SK-N-SH (cell line): ENCODE measurements at regions not wholly inside any gene's neighbourhood (a gene's known extent, or its start where the extent isn't known, plus 50 kb on each side); places are given as distances from the start of the nearest gene placed in this dataset.

ENCODE experiments used
- CTCF ChIA-PET: fragments of 300-600, 350-600 bp; formaldehyde crosslinking; extraction: SDS; loops from one replicate; lab custom pipeline; 2021; lab: Yijun Ruan, JAX
- POLR2A ChIA-PET: fragments of 350-600 bp; sonication (Branson Sonifier 250); formaldehyde crosslinking; extraction: SDS; loops from one replicate; lab custom pipeline; 2020; ENCODE audit warnings: antibody characterized with exemption, inconsistent platforms; lab: Yijun Ruan, JAX
- DNase-seq: peaks from one replicate; pipeline ENCODE4 v3.0.0; 2012
- H2AFZ ChIP-seq: fragments of 200-600 bp; sonication (generic); 2 replicates; pipeline ENCODE4 v1.8.1; 2016; ENCODE audit warnings: antibody characterized with exemption, mild to moderate bottlenecking, low read depth
- H3F3A ChIP-seq: fragments of 200-600 bp; sonication (generic); replicated peaks from 2 replicates; pipeline ENCODE3; 2016; ENCODE audit warnings: antibody characterized with exemption, mild to moderate bottlenecking; ENCODE audit not compliant: insufficient read depth
- H3K27ac ChIP-seq, 2 experiments: fragments of 200-500 bp in 1 of 2; fragments of 200-600 bp in 1 of 2; sonication (Bioruptor generic) in 1 of 2; sonication (generic), shearing (Covaris generic) in 1 of 2; 2 replicates each; pipeline versions ENCODE4 v1.5.1 to v1.6.1; 2014 to 2016; ENCODE audit warnings: low read depth in 2 of 2, inconsistent platforms in 1 of 2, low read length in 1 of 2, mild to moderate bottlenecking in 1 of 2, mixed read lengths in 1 of 2
- H3K27me3 ChIP-seq: fragments of 200-600 bp; sonication (generic), shearing (Covaris generic); 2 replicates; pipeline ENCODE4 v1.6.1; 2016; ENCODE audit warnings: mixed run types; ENCODE audit not compliant: insufficient read depth
- H3K36me3 ChIP-seq, 2 experiments: fragments of 200-500 bp in 1 of 2; fragments of 200-600 bp in 1 of 2; sonication (Bioruptor generic) in 1 of 2; sonication (generic) in 1 of 2; replicated peaks in 1 of 2; 2 replicates each; pipeline versions ENCODE3 to v1.5.1; 2014 to 2016; ENCODE audit warnings: low read length in 1 of 2, mild to moderate bottlenecking in 1 of 2; ENCODE audit not compliant: insufficient read depth in 2 of 2, control insufficient read depth in 1 of 2
- H3K4me1 ChIP-seq, 2 experiments: fragments of 200-500 bp in 1 of 2; fragments of 200-600 bp in 1 of 2; sonication (Bioruptor generic) in 1 of 2; sonication (generic), shearing (Covaris generic) in 1 of 2; 2 replicates each; pipeline versions ENCODE4 v1.5.1 to v1.6.1; 2014 to 2016; ENCODE audit warnings: low read depth in 1 of 2, low read length in 1 of 2, mixed run types in 1 of 2; ENCODE audit not compliant: insufficient read depth in 2 of 2, control insufficient read depth in 1 of 2
- H3K4me2 ChIP-seq: fragments of 200-600 bp; sonication (generic), shearing (Covaris generic); 2 replicates; pipeline ENCODE4 v1.6.1; 2017; ENCODE audit warnings: mixed run types
- H3K4me3 ChIP-seq, 2 experiments: fragments of 200-500 bp in 1 of 2; fragments of 200-600 bp in 1 of 2; sonication (Bioruptor generic) in 1 of 2; sonication (generic), shearing (Covaris generic) in 1 of 2; 2 replicates each; pipeline versions ENCODE4 v1.5.1 to v1.8.1; 2014 to 2016; ENCODE audit warnings: low read depth in 2 of 2, inconsistent platforms in 1 of 2, low read length in 1 of 2, mild to moderate bottlenecking in 1 of 2, mixed read lengths in 1 of 2, moderate library complexity in 1 of 2
- H3K79me2 ChIP-seq: fragments of 200-600 bp; sonication (generic); 2 replicates; pipeline ENCODE4 v1.8.1; 2017; ENCODE audit warnings: mild to moderate bottlenecking; ENCODE audit not compliant: insufficient read depth
- H3K9ac ChIP-seq: fragments of 200-600 bp; sonication (generic); 2 replicates; pipeline ENCODE4 v1.6.1; 2017; ENCODE audit warnings: mixed run types
- H3K9me2 ChIP-seq: fragments of 200-600 bp; sonication (generic); 2 replicates; pipeline ENCODE4 v1.6.1; 2017; ENCODE audit warnings: mixed run types
- H3K9me3 ChIP-seq: fragments of 200-600 bp; sonication (generic); 2 replicates; pipeline ENCODE4 v1.6.1; 2017; ENCODE audit warnings: mixed run types, mild to moderate bottlenecking, moderate library complexity
- H4K20me1 ChIP-seq: fragments of 200-600 bp; sonication (generic); 2 replicates; pipeline ENCODE4 v1.6.1; 2017; ENCODE audit warnings: mild to moderate bottlenecking, mixed run types; ENCODE audit not compliant: insufficient read depth
- ELF1 ChIP-seq: IDR thresholded peaks from 2 replicates; pipeline ENCODE4 v1.4.0; 2012
- EP300 ChIP-seq, 2 experiments: IDR thresholded peaks; 2 replicates each; pipeline versions ENCODE4 v1.4.0 to v1.6.1; 2012; ENCODE audit warnings: borderline replicate concordance in 1 of 2, low read depth in 1 of 2, low read length in 1 of 2
- FOSL2 ChIP-seq: IDR thresholded peaks from 2 replicates; pipeline ENCODE4 v1.4.0; 2012; ENCODE audit warnings: low read depth, mild to moderate bottlenecking, moderate library complexity, borderline replicate concordance
- FOXJ3 ChIP-seq: sonication (generic); formaldehyde crosslinking; IDR thresholded peaks from 2 replicates; pipeline ENCODE4 v1.5.1; 2020; ENCODE audit warnings: mild to moderate bottlenecking, missing genetic modification reagents
- FOXM1 ChIP-seq: IDR thresholded peaks from 2 replicates; pipeline ENCODE4 v1.4.0; 2012; ENCODE audit warnings: low read depth, mild to moderate bottlenecking
- JUND ChIP-seq: IDR thresholded peaks from 2 replicates; pipeline ENCODE4 v1.4.0; 2012
- MEF2A ChIP-seq: IDR thresholded peaks from 2 replicates; pipeline ENCODE4 v1.4.0; 2012; ENCODE audit warnings: low read depth, borderline replicate concordance
- RAD21 ChIP-seq: IDR thresholded peaks from 2 replicates; pipeline ENCODE4 v1.6.1; 2012; ENCODE audit warnings: mild to moderate bottlenecking, low read length
- RCOR1 ChIP-seq: fragments of 150-350 bp; IDR thresholded peaks from 2 replicates; pipeline ENCODE4 v1.6.1; 2017; ENCODE audit warnings: antibody characterized with exemption, low read length
- SIN3A ChIP-seq: IDR thresholded peaks from 2 replicates; pipeline ENCODE4 v1.6.1; 2012; ENCODE audit warnings: low read depth, mild to moderate bottlenecking, low read length, moderate library complexity, borderline replicate concordance
- SMC3 ChIP-seq: IDR thresholded peaks from 2 replicates; pipeline ENCODE4 v1.6.1; 2012; ENCODE audit warnings: low read depth, low read length, improper control_type of control experiment
- WGBS: methylation state at CpG from one replicate; pipeline ENCODE4 v1.1.6; 2017; ENCODE audit warnings: low lambda C conversion rate; 5-methylcytosine and 5-hydroxymethylcytosine counted together
- TF ChIP-seq, protein P1 (sequence below): fragments of 150-350 bp; IDR thresholded peaks from 2 replicates; pipeline ENCODE4 v1.6.1; 2017; ENCODE audit warnings: antibody characterized with exemption, low read length, low read depth, borderline replicate concordance
- TF ChIP-seq, protein P2 (sequence below): IDR thresholded peaks from 2 replicates; pipeline ENCODE4; 2012
- TF ChIP-seq, protein P3 (sequence below): fragments of 150-350 bp; IDR thresholded peaks from 2 replicates; pipeline ENCODE4 v1.6.1; 2016; ENCODE audit warnings: mild to moderate bottlenecking, low read depth, low read length
- TF ChIP-seq, protein P4 (sequence below): IDR thresholded peaks from 2 replicates; pipeline ENCODE4 v1.6.1; 2012; ENCODE audit warnings: mild to moderate bottlenecking, low read depth, low read length, moderate library complexity
- TF ChIP-seq, protein P5 (sequence below): fragments of 200-600 bp; sonication (generic); IDR thresholded peaks from 2 replicates; pipeline ENCODE4 v1.6.1; 2017; ENCODE audit warnings: antibody characterized with exemption, mild to moderate bottlenecking, moderate library complexity

DNA sequence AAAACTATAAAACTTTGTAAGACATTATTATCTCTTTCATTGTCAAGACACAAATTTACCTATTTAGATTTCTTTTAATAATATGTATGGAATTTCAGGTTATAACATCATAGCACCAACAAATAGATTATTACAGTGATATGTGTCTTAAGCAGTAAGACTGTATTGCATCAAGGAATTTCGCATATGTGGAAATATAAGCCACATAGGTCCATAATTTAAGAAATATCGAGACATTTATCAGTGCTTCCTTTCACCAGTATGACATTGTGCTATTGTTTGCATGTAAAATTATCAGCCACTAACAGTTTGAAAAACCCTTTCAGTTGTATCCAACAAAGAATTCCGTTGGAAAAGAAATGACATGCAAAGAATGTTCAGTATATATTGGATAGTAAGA lies 186.7 kb upstream of the RASA1 start:
- CTCF ChIA-PET = no interaction called here
- peak overlapping the region; percentile 85 for H2AFZ ChIP-seq
- 20% methylated on average over 3 of the region's 3 CpGs for WGBS

DNA sequence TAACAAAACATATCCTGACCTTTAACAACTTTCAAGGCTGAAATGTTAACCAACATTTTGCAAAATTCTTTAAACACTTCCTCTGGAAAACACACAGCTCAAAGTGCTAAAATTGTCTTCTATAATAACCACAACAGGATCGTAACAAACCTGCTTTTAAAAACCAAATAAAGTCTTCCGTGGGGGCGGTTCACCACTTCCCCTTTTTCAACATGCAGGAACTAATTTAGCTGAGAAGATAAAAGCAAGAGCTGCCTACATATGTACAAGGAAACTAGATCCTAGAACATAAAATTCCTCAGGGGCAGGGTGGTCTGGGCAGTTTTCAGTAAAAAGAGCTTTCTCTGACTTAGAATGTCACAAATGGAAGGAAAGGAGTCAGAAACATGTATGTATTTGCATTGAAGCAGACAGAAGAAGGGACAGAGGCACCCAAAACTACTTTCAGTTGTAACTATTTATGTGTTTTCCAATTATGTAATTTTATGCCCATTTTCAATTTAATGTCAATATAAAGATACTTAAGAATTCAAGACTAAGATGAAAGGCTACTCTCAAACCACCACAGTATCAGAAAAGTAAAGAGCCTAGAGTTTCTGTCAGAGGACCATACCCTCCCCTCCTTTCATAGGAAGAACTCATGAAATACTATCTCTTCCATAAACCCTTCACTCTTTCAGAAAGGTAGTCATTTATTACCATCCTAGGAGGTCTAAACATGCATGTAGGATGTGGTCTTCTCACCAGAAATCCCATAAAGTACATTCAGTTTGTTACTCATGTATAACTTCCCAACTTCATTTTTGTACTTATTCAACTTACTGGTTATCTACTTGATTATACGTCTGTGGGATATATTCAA lies 185.9 kb upstream of the RASA1 start:
- Histone ChIP-seq H2AFZ (peak overlapping the region; percentile 85), H3K9me2 (no peaks in the 10 kb centered on the region), H3K4me2 (peak overlapping the region; percentile 51; the same call in 1 of the 2 replicates), H3K9me3 (no peaks in the 10 kb centered on the region), H3K79me2 (no peaks in the 10 kb centered on the region), H3K9ac (no peak overlapping the region), H3K27me3 (no peaks in the 10 kb centered on the region), H3K36me3 (no peaks in the 10 kb centered on the region), H3K4me3 (peak overlapping the region in 1 of 2 experiments; percentile 3; a peak in 1 of 4 replicates), H4K20me1 (no peaks in the 10 kb centered on the region), H3F3A (no peaks in the 10 kb centered on the region), H3K4me1 (no peaks in the 10 kb centered on the region; a peak in 1 of 4 replicates), H3K27ac (no peak overlapping the region)
- TF ChIP-seq FOXM1 (no peak), MEF2A (no peak), FOXJ3 (no peak), ELF1 (no peak), RCOR1 (no peak), SIN3A (no peak), FOSL2 (no peak), EP300 (IDR thresholded peaks at IDR 0.05; ENCODE audit: borderline replicate concordance in 1 of 2, low read depth in 1 of 2, low read length in 1 of 2) (no peak), SMC3 (no peak)
- TF ChIP-seq, protein P1, sequence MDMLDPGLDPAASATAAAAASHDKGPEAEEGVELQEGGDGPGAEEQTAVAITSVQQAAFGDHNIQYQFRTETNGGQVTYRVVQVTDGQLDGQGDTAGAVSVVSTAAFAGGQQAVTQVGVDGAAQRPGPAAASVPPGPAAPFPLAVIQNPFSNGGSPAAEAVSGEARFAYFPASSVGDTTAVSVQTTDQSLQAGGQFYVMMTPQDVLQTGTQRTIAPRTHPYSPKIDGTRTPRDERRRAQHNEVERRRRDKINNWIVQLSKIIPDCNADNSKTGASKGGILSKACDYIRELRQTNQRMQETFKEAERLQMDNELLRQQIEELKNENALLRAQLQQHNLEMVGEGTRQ = no peak
- TF ChIP-seq, protein P2, sequence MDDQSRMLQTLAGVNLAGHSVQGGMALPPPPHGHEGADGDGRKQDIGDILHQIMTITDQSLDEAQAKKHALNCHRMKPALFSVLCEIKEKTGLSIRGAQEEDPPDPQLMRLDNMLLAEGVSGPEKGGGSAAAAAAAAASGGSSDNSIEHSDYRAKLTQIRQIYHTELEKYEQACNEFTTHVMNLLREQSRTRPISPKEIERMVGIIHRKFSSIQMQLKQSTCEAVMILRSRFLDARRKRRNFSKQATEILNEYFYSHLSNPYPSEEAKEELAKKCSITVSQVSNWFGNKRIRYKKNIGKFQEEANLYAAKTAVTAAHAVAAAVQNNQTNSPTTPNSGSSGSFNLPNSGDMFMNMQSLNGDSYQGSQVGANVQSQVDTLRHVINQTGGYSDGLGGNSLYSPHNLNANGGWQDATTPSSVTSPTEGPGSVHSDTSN = no peak
- TF ChIP-seq, protein P3, sequence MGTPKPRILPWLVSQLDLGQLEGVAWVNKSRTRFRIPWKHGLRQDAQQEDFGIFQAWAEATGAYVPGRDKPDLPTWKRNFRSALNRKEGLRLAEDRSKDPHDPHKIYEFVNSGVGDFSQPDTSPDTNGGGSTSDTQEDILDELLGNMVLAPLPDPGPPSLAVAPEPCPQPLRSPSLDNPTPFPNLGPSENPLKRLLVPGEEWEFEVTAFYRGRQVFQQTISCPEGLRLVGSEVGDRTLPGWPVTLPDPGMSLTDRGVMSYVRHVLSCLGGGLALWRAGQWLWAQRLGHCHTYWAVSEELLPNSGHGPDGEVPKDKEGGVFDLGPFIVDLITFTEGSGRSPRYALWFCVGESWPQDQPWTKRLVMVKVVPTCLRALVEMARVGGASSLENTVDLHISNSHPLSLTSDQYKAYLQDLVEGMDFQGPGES = no peak
- TF ChIP-seq, protein P4, sequence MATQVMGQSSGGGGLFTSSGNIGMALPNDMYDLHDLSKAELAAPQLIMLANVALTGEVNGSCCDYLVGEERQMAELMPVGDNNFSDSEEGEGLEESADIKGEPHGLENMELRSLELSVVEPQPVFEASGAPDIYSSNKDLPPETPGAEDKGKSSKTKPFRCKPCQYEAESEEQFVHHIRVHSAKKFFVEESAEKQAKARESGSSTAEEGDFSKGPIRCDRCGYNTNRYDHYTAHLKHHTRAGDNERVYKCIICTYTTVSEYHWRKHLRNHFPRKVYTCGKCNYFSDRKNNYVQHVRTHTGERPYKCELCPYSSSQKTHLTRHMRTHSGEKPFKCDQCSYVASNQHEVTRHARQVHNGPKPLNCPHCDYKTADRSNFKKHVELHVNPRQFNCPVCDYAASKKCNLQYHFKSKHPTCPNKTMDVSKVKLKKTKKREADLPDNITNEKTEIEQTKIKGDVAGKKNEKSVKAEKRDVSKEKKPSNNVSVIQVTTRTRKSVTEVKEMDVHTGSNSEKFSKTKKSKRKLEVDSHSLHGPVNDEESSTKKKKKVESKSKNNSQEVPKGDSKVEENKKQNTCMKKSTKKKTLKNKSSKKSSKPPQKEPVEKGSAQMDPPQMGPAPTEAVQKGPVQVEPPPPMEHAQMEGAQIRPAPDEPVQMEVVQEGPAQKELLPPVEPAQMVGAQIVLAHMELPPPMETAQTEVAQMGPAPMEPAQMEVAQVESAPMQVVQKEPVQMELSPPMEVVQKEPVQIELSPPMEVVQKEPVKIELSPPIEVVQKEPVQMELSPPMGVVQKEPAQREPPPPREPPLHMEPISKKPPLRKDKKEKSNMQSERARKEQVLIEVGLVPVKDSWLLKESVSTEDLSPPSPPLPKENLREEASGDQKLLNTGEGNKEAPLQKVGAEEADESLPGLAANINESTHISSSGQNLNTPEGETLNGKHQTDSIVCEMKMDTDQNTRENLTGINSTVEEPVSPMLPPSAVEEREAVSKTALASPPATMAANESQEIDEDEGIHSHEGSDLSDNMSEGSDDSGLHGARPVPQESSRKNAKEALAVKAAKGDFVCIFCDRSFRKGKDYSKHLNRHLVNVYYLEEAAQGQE = no peak
- no peak for DNase-seq
- ChIA-PET POLR2A (no interaction called here), CTCF (no interaction called here)
- WGBS = 53% methylated on average over 4 of the region's 4 CpGs

More for the DNA sequence above, 186.7 kb upstream of the RASA1 start:
- Histone ChIP-seq H3K27me3 (no peaks in the 10 kb centered on the region), H3K9ac (no peak overlapping the region), H3K79me2 (no peaks in the 10 kb centered on the region), H4K20me1 (no peaks in the 10 kb centered on the region), H3K27ac (no peak overlapping the region), H3K9me2 (no peaks in the 10 kb centered on the region), H3F3A (no peaks in the 10 kb centered on the region), H3K9me3 (no peaks in the 10 kb centered on the region), H3K4me3 (no peak overlapping the region), H3K36me3 (no peaks in the 10 kb centered on the region), H3K4me2 (no peak overlapping the region), H3K4me1 (no peaks in the 10 kb centered on the region; a peak in 1 of 4 replicates)
- POLR2A ChIA-PET = no interaction called here
- TF ChIP-seq, protein P5, sequence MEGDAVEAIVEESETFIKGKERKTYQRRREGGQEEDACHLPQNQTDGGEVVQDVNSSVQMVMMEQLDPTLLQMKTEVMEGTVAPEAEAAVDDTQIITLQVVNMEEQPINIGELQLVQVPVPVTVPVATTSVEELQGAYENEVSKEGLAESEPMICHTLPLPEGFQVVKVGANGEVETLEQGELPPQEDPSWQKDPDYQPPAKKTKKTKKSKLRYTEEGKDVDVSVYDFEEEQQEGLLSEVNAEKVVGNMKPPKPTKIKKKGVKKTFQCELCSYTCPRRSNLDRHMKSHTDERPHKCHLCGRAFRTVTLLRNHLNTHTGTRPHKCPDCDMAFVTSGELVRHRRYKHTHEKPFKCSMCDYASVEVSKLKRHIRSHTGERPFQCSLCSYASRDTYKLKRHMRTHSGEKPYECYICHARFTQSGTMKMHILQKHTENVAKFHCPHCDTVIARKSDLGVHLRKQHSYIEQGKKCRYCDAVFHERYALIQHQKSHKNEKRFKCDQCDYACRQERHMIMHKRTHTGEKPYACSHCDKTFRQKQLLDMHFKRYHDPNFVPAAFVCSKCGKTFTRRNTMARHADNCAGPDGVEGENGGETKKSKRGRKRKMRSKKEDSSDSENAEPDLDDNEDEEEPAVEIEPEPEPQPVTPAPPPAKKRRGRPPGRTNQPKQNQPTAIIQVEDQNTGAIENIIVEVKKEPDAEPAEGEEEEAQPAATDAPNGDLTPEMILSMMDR = no peak
- TF ChIP-seq JUND (no peak), RAD21 (no peak)
- no peak for DNase-seq
